ENCODE measurements at regions not wholly inside any gene's neighbourhood (a gene's known extent, or its start where the extent isn't known, plus 50 kb on each side); places are given as distances from the start of the nearest gene placed in this dataset.

DNA sequence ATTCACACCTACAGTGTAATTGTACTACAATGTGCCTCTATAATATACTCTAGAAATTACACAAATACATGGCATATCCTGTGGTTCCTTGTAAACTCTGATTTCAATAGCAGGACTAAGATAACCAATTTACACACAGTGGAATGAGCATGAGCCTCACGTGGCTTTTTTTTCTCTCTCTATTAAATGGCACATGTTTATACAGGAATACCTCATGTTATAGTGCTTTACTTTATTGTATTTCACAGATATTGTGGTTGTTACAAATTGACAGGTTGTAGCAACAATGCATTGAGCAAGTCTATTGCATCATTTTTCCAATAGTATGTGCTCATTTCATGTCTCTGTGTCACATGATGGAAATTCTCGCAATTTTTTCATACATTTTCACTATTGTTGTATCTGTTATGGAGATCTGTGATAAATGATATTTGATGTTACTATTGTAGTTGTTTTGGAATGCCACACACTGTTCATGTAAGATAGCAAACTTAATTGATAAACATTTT is 260.0 kb downstream of the FSIP2 start:
- no peak for TF ChIP-seq HEY1 (CRISPR knock-in tag; IDR thresholded peaks at IDR 0.05; ENCODE audit: borderline replicate concordance)
- TF ChIP-seq EZH2 (IDR thresholded peaks at IDR 0.05; ENCODE audit: borderline replicate concordance, low read depth, low read length), result no peak
- TF ChIP-seq TAF1 (IDR thresholded peaks at IDR 0.05; ENCODE audit: control insufficient read depth, extremely low read depth, insufficient read depth, low read length, severe bottlenecking), result no peak
